Activated B cell treated with CpG ODN at 0.5 μM for 24 hours (primary cell): ENCODE measurements at regions not wholly inside any gene's neighbourhood (a gene's known extent, or its start where the extent isn't known, plus 50 kb on each side); places are given as distances from the start of the nearest gene placed in this dataset.

ENCODE experiments used
- ATAC-seq: fragments of 200-7000 bp; cut with Tn5 transposase; one replicate; pipeline ENCODE4 v1.10.0; 2021; ENCODE audit warnings: low read depth, mild to moderate bottlenecking, moderate library complexity
- CTCF ChIA-PET: fragments of 350-600 bp; sonication (Branson Sonifier 250); formaldehyde crosslinking; loops from one replicate; lab custom pipeline; 2021; ENCODE audit warnings: antibody characterized with exemption; lab: Charles Lee
- POLR2A ChIA-PET: fragments of 350-600 bp; sonication (Branson Sonifier 250); formaldehyde crosslinking; loops from one replicate; lab custom pipeline; 2021; ENCODE audit warnings: antibody characterized with exemption; lab: Charles Lee
- DNase-seq: peaks from one replicate; pipeline ENCODE4 v3.0.0; 2022
- H3K27ac Mint-ChIP-seq: one replicate; pipeline ENCODE4 v1.8.0; 2020; ENCODE audit warnings: mixed read lengths
- H3K27me3 Mint-ChIP-seq: one replicate; pipeline ENCODE4 v1.8.0; 2021; ENCODE audit warnings: mixed read lengths
- H3K36me3 Mint-ChIP-seq: one replicate; pipeline ENCODE4 v1.8.0; 2021; ENCODE audit warnings: low read depth, mixed read lengths
- H3K4me1 Mint-ChIP-seq: one replicate; pipeline ENCODE4 v1.8.0; 2021; ENCODE audit warnings: mixed read lengths
- H3K4me3 Mint-ChIP-seq: one replicate; pipeline ENCODE4 v1.8.0; 2020; ENCODE audit warnings: mild to moderate bottlenecking, mixed read lengths
- H3K9me3 Mint-ChIP-seq: one replicate; pipeline ENCODE4 v1.8.0; 2020; ENCODE audit warnings: mixed read lengths
- CTCF ChIP-seq: fragments of 200-600 bp; IDR thresholded peaks from one replicate; pipeline ENCODE4 v1.8.0; 2022; ENCODE audit warnings: antibody characterized with exemption, mild to moderate bottlenecking
- intact Hi-C: fragments of 100-400 bp; cut with micrococcal nuclease; formaldehyde crosslinking; loops from one replicate; pipeline ENCODE4 v1.15.1; 2024

GRCh38 chr15:66935688-66936087, 129.7 kb upstream of the SMAD3 start:
- DNase-seq (no peak), ATAC-seq (no peak)
- Mint-ChIP-seq H3K27me3 (peaks cover 6% of the 10 kb centered on the region), H3K36me3 (no peaks in the 10 kb centered on the region), H3K4me1 (no peaks in the 10 kb centered on the region), H3K4me3 (no peak overlapping the region), H3K27ac (no peak overlapping the region), H3K9me3 (peaks cover 6% of the 10 kb centered on the region)
- intact Hi-C loops = loop anchor here (10.0 kb wide), 1 partner anchor 639 kb away; no protein-coding TSS in a partner anchor
- TF ChIP-seq CTCF = no peak
- POLR2A ChIA-PET = no interaction called here
- CTCF ChIA-PET = no interaction called here

- H3K27ac Mint-ChIP-seq = no peak overlapping the region
- H3K9me3 Mint-ChIP-seq = peaks cover 6% of the 10 kb centered on the region
- H3K4me3 Mint-ChIP-seq = no peak overlapping the region
- H3K27me3 Mint-ChIP-seq = peaks cover 6% of the 10 kb centered on the region
- intact Hi-C loops = loop anchor here (10.0 kb wide), 1 partner anchor 639 kb away; no protein-coding TSS in a partner anchor
- no peaks in the 10 kb centered on the region for H3K4me1 Mint-ChIP-seq
- H3K36me3 Mint-ChIP-seq = no peaks in the 10 kb centered on the region
- DNase-seq = no peak
- no peak for TF ChIP-seq CTCF
- POLR2A ChIA-PET = no interaction called here
- CTCF ChIA-PET = no interaction called here
- ATAC-seq = no peak
These were observed 129.1 kb upstream of the SMAD3 start for GRCh38 chr15:66936109-66936860.

GRCh38 chr15:66936861-66937582, 128.4 kb upstream of the SMAD3 start:
- Mint-ChIP-seq H3K4me3 (no peak overlapping the region), H3K36me3 (no peaks in the 10 kb centered on the region), H3K4me1 (no peaks in the 10 kb centered on the region), H3K27ac (no peak overlapping the region), H3K9me3 (peaks cover 6% of the 10 kb centered on the region), H3K27me3 (peaks cover 6% of the 10 kb centered on the region)
- POLR2A ChIA-PET = no interaction called here
- CTCF ChIA-PET = no interaction called here
- DNase-seq (no peak), ATAC-seq (no peak)
- no peak for TF ChIP-seq CTCF
- intact Hi-C loops = loop anchor here (10.0 kb wide), 1 partner anchor 638 kb away; no protein-coding TSS in a partner anchor

GRCh38 chr15:66937588-66937987, 127.8 kb upstream of the SMAD3 start:
- no peaks in the 10 kb centered on the region for H3K4me1 Mint-ChIP-seq
- CTCF ChIA-PET = no interaction called here
- intact Hi-C loops = loop anchor here (10.0 kb wide), 1 partner anchor 637 kb away; no protein-coding TSS in a partner anchor
- no peak overlapping the region for H3K4me3 Mint-ChIP-seq
- peaks cover 6% of the 10 kb centered on the region for H3K9me3 Mint-ChIP-seq
- ATAC-seq = no peak
- no peak for DNase-seq
- POLR2A ChIA-PET = no interaction called here
- no peak overlapping the region for H3K27ac Mint-ChIP-seq
- H3K27me3 Mint-ChIP-seq = peaks cover 6% of the 10 kb centered on the region
- no peak for TF ChIP-seq CTCF
- H3K36me3 Mint-ChIP-seq = no peaks in the 10 kb centered on the region
